ENCODE measurements at regions not wholly inside any gene's neighbourhood (a gene's known extent, or its start where the extent isn't known, plus 50 kb on each side); places are given as distances from the start of the nearest gene placed in this dataset.
A peak's percentile ranks its signal among the peaks of the same experiment; 100 is the strongest.

- in situ Hi-C loops (cut with HindIII; ENCODE audit: extremely low pct_ligation_motif_present, low pct_unique_long_range_greater_than_20kb) (no loop called here), intact Hi-C loops (cut with micrococcal nuclease; ENCODE audit: unreplicated experiment) (no loop called here)
- ChIA-PET CTCF (ENCODE audit: low intra/inter-chr PET ratio, low total read pairs) (no interaction called here), POLR2A (no interaction called here)
- H3K4me2 ChIP-seq (ENCODE audit: low read depth, low read length) = no peak overlapping the region
- H4K20me1 ChIP-seq (ENCODE audit: insufficient read depth, low read length) = no peaks in the 10 kb centered on the region
- H3K27me3 ChIP-seq (ENCODE audit: control insufficient read depth in 1 of 2, insufficient read depth in 2 of 2, low read length in 2 of 2) = peaks cover 4 to 36% of the 10 kb centered on the region in 2 experiments; a peak in 4 of 5 replicates
- no peak overlapping the region for H2AFZ ChIP-seq (ENCODE audit: low read length)
- no peak overlapping the region for H3K4me3 ChIP-seq (replicated peaks in 1 of 3; ENCODE audit: insufficient read depth in 1 of 3, low read depth in 2 of 3, low read length in 3 of 3)
- H3K9ac ChIP-seq (ENCODE audit: insufficient read depth, low read depth, low read length) = no peak overlapping the region
- H3K4me1 ChIP-seq (ENCODE audit: insufficient read depth, low read length) = peaks cover 15% of the 10 kb centered on the region
- H3K36me3 ChIP-seq (replicated peaks in 1 of 2; ENCODE audit: control insufficient read depth in 1 of 2, insufficient read depth in 2 of 2, low read length in 2 of 2) = no peaks in the 10 kb centered on the region
- H3K79me2 ChIP-seq (ENCODE audit: insufficient read depth, low read length) = no peaks in the 10 kb centered on the region
- no peak overlapping the region for H3K27ac ChIP-seq (ENCODE audit: extremely low read length, insufficient read depth, low read length)
- 61% methylated on average over 21 of the region's 27 CpGs for WGBS (ENCODE audit: low lambda C conversion rate)
- ATAC-seq (no peak), DNase-seq (ENCODE audit: low spot score) (no peak), FAIRE-seq (no peak)
- no TSS peak for BruUV-seq (replicated peaks)
- H3K9me3 ChIP-seq (ENCODE audit: low read length) = no peaks in the 10 kb centered on the region; the same call in 1 of the 2 replicates
- TF ChIP-seq DNMT1 (CRISPR knock-in tag; IDR thresholded peaks at IDR 0.05) (no peak), ZFP36 (IDR thresholded peaks at IDR 0.05; ENCODE audit: borderline replicate concordance, low read depth, low read length, partially characterized antibody) (peak; percentile 22)
Observed at GRCh38 chr14:101506926-101507835, 54.1 kb upstream of the DIO3 start.

DNA sequence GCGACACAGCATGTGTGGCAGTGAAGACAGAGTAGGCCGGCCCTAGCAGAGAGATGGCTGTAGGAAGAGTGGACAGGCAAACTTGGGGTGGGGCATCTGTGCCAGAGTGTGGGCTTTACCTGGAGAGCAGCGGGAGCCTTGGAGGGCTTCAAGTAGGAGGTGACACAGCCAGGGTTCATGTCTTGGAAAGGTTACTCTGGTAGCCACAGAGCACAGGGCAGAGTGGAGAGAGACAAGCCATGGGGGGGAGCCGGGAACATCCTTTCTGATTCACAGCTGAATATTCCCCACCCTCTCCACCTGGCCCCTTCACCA, 53.5 kb upstream of the DIO3 start:
- in situ Hi-C loops (cut with HindIII; ENCODE audit: extremely low pct_ligation_motif_present, low pct_unique_long_range_greater_than_20kb) (no loop called here), intact Hi-C loops (cut with micrococcal nuclease; ENCODE audit: unreplicated experiment) (no loop called here)
- no peak for FAIRE-seq
- ATAC-seq = no peak
- POLR2A ChIA-PET = no interaction called here
- Histone ChIP-seq H3K9ac (ENCODE audit: insufficient read depth, low read depth, low read length) (no peak overlapping the region), H2AFZ (ENCODE audit: low read length) (no peak overlapping the region), H3K27me3 (ENCODE audit: control insufficient read depth in 1 of 2, insufficient read depth in 2 of 2, low read length in 2 of 2) (peaks cover 4 to 31% of the 10 kb centered on the region in 2 experiments; a peak in 4 of 5 replicates), H3K4me2 (ENCODE audit: low read depth, low read length) (no peak overlapping the region), H4K20me1 (ENCODE audit: insufficient read depth, low read length) (no peaks in the 10 kb centered on the region), H3K4me1 (ENCODE audit: insufficient read depth, low read length) (peaks cover 15% of the 10 kb centered on the region), H3K79me2 (ENCODE audit: insufficient read depth, low read length) (no peaks in the 10 kb centered on the region), H3K27ac (ENCODE audit: extremely low read length, insufficient read depth, low read length) (no peak overlapping the region), H3K4me3 (replicated peaks in 1 of 3; ENCODE audit: insufficient read depth in 1 of 3, low read depth in 2 of 3, low read length in 3 of 3) (no peak overlapping the region), H3K9me3 (ENCODE audit: low read length) (no peaks in the 10 kb centered on the region; the same call in 1 of the 2 replicates), H3K36me3 (replicated peaks in 1 of 2; ENCODE audit: control insufficient read depth in 1 of 2, insufficient read depth in 2 of 2, low read length in 2 of 2) (no peaks in the 10 kb centered on the region)
- BruUV-seq (replicated peaks) = no TSS peak
- CTCF ChIA-PET (ENCODE audit: low intra/inter-chr PET ratio, low total read pairs) = no interaction called here
- DNase-seq (ENCODE audit: low spot score) = no peak
- WGBS (ENCODE audit: low lambda C conversion rate) = 47% methylated on average over 4 of the region's 4 CpGs
- TF ChIP-seq, protein P1, sequence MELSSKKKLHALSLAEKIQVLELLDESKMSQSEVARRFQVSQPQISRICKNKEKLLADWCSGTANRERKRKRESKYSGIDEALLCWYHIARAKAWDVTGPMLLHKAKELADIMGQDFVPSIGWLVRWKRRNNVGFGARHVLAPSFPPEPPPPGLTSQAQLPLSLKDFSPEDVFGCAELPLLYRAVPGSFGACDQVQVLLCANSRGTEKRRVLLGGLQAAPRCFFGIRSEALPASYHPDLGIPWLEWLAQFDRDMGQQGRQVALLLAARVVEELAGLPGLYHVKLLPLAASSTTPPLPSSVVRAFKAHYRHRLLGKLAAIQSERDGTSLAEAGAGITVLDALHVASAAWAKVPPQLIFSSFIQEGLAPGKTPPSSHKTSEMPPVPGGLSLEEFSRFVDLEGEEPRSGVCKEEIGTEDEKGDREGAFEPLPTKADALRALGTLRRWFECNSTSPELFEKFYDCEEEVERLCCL (CRISPR knock-in tag; IDR thresholded peaks at IDR 0.05; ENCODE audit: borderline replicate concordance) = no peak
- no peak for TF ChIP-seq SALL2 (CRISPR knock-in tag; IDR thresholded peaks at IDR 0.05)
- TF ChIP-seq JUN (CRISPR knock-in tag; IDR thresholded peaks at IDR 0.05) = no peak
- TF ChIP-seq ZFX (CRISPR knock-in tag; IDR thresholded peaks at IDR 0.05; ENCODE audit: low read depth) = no peak
- TF ChIP-seq, protein P2, sequence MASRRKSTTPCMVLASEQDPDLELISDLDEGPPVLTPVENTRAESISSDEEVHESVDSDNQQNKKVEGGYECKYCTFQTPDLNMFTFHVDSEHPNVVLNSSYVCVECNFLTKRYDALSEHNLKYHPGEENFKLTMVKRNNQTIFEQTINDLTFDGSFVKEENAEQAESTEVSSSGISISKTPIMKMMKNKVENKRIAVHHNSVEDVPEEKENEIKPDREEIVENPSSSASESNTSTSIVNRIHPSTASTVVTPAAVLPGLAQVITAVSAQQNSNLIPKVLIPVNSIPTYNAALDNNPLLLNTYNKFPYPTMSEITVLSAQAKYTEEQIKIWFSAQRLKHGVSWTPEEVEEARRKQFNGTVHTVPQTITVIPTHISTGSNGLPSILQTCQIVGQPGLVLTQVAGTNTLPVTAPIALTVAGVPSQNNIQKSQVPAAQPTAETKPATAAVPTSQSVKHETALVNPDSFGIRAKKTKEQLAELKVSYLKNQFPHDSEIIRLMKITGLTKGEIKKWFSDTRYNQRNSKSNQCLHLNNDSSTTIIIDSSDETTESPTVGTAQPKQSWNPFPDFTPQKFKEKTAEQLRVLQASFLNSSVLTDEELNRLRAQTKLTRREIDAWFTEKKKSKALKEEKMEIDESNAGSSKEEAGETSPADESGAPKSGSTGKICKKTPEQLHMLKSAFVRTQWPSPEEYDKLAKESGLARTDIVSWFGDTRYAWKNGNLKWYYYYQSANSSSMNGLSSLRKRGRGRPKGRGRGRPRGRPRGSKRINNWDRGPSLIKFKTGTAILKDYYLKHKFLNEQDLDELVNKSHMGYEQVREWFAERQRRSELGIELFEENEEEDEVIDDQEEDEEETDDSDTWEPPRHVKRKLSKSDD (CRISPR knock-in tag; IDR thresholded peaks at IDR 0.05; ENCODE audit: low read depth) = no peak
- TF ChIP-seq MAFK (conservative IDR thresholded peaks at IDR 0.05 in 1 of 2, IDR thresholded peaks at IDR 0.05 in 1 of 2; ENCODE audit: low read length in 2 of 2) = no peak
- TF ChIP-seq LCORL (IDR thresholded peaks at IDR 0.05) = no peak
- TF ChIP-seq LCORL (CRISPR knock-in tag; IDR thresholded peaks at IDR 0.05) = no peak
- TF ChIP-seq MTF1 (CRISPR knock-in tag; IDR thresholded peaks at IDR 0.05) = no peak
- no peak for TF ChIP-seq KLF9 (CRISPR knock-in tag; IDR thresholded peaks at IDR 0.05; ENCODE audit: low read depth)
- no peak for TF ChIP-seq ZBTB21 (CRISPR knock-in tag; IDR thresholded peaks at IDR 0.05)
